NCI-H1694 (cell line): ENCODE measurements at regions not wholly inside any gene's neighbourhood (a gene's known extent, or its start where the extent isn't known, plus 50 kb on each side); places are given as distances from the start of the nearest gene placed in this dataset.
A peak's percentile ranks its signal among the peaks of the same experiment; 100 is the strongest.
"Not testable (repeated sequence)": the region's sequence is repeated elsewhere in the genome, so short reads cannot be mapped to it uniquely, and the experiment has no call there.

ENCODE experiments used
- DNase-seq: peaks from one replicate; lab custom pipeline; 2025; lab: John Stamatoyannopoulos, UW

DNA sequence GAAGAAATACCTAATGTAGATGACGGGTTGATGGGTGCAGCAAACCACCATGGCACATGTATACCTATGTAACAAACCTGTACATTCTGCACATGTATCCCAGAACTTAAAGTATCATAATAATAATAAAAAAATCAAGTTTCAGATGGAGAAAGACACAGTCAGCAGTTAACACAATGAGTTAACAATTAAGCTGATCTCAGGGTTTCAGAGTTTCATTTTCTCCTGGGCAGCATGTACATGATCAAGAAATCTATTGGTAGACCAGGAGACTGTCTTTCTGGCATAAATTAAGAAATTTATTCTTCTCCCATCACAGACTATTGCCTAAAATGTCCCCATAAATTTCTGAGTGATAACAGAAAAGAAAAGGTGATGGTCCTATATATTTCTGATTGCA is 155.3 kb downstream of the RAD51AP2 start:
- DNase-seq: no peak

DNA sequence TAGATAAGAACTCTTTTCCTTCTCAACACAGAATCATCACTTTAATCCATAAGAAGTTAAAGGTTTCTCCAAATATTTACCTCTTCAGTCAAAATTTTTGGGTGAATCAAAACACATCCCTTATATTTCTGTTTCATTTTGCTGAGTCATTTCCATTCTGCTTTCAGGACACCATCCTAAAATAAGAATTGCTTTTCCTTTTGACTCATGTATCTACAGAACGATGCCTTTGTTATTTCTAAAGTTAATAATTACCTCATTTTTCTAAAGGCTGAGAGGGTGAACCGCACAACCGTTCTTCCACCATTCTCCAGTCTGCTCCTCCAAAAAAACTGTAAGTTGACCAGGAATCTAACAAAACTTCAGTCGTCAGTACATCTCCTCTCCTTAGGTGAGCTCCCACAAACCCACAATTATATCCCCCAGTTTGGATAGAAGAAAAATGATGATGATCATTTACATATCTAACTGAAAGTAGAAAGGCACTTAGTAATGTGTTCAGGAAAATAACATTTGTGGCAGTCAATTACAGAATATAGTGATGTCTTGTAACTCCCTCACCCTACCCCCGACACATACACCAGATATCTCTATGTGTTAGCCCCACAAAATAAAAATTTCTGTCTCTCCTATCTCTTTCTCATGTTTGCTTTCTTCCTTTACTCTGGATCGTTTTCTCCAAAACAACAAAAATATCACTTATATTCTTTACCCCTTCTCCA is 162.5 kb downstream of the RAD51AP2 start:
- DNase-seq: no peak

DNA sequence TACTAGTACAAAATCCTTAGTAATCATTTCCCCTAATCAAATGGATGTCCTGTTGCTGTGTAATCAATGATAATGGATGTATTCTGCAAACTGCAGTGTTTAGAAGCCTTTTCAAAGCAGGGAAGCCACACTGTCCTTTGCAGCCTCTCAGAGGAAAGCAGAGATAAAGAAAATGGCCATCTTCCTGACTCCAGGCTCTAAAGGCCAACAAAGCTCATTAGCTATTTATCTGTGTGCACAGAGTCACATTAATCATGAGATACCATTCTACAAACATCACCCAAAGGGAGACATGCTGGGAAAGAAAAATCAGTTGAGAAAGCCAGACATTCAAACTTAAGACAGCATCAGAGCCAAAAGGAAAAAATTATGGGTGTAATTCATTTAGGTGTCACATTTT is 165.0 kb downstream of the RAD51AP2 start:
- DNase-seq: no peak

DNA sequence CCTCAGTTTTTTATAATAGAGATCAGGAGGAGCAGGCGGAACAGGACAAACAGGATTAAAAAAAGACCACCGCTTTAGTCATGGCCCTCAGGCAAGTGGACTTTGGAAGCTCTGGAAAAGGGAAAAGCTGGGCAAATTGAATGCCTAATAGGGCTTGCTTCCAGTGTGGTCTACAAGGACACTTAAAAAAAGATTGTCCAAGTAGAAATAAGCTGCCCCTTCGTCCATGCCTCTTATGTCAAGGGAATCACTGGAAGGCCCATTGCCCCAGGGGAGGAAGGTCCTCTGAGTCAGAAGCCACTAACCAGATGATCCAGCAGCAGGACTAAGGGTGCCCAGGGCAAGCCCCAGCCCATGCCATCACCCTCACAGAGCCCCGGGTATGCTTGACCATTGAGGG is 175.5 kb downstream of the RAD51AP2 start:
- not testable (repeated sequence) for DNase-seq

DNA sequence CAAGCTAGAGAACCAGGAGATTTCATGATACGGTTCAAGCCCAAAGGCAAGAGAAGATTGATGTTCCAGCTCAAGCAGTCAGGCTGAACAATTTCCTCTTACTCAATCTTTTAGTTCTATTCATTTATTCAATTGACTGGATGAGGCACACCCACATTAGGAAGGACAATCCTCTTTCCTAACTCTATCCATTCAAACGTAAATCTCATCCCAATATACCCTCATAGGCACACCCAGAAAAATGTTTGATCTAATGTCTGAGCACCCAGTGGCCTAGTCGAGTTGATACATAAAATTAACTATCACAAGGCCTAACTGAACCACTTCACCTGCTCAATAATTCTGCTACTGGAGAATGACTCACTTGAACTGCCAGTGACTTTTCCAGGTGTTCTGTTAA is 180.7 kb downstream of the RAD51AP2 start:
- DNase-seq: no peak

DNA sequence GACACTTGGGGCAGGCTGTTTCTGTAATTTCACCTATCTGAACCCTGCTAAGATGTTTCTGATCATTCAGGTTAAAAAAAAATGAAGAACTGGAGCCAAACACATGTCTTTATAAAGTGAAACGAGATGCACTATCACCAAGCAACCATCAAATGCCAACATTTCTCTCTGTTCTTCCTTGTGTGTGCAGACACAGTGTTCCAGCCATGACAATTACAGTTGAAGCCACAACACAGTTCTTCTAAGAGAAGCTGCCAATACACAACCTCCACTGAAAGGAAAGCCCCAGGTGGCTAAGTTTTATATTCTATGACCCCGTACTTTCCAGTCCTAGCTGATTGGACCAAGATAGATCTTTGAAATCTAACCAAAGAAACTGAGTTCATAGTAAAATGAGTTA is 181.8 kb downstream of the RAD51AP2 start:
- DNase-seq: no peak

DNA sequence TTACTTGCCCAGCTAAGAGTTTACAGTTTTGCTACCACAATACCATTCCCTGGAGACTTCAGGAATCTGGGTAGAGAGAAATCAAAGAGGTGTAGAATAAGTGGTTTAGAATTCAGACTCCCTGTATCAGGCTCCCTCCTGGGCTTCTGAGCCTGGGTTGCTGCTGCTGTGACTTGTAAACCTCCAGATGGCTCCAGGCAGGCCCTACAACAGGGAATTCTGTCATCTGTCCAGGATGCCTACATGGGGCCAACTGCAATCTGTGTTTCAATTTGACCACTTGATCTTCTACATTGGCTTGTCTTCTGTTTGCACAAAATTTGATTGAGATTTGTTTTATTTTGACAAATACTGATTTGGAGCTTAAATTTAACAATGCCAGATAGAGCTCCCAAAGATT is 183.9 kb downstream of the RAD51AP2 start:
- DNase-seq: no peak

DNA sequence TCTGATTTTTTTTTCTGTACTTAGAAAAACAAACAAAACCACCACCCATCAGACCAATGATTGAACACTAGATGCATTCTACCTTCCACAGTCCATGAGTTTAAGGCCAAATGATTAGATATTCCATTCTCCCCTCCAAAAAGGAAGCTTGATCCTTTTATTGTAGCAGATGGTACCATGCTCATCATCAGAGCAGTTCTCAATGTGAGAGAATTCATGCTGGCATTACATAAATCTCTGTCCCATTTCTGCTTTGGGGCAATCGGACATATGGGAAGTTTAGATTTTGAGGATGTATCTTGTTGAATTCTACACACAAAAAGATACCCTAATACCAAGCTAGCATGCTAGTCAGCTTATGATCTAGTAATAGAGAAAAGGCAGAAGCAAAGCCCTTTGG is 186.6 kb downstream of the RAD51AP2 start:
- DNase-seq: no peak

DNA sequence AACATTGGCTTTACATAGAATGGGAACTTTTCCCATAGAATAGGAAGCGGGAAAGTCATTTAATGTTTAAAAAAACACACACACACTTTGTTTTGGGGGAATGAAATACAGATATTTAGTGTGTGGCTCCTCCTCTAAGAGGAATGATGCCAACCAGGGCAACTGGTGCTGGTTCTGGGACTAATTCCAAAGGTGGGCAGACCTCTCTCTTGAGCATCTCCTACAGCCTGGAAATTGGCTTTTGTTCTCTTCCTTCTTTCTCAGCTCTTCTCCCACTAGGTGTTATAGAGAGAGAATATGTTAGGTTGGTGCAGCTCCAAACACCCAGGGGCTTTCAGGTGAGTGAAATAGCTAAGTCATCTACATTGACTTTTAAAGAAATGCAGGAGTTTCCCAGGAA is 190.1 kb downstream of the RAD51AP2 start:
- DNase-seq: no peak

DNA sequence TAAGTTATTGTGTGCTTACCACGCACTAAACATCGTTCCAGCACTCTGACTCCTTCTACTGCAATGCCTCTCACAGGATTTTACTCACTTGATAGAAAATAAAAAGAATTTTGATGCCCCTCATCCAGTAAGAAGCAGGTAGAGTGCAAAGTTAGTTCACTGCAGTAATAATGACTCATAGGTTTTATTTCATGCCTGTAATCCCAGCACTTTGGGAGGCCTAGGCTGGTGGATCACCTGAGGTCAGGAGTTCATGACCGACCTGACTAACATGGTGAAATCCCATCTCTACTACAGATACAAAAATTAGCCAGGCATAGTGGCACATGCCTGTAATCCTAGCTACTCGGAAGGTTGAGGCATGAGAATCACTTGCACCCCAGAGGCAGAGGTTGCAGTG is 190.6 kb downstream of the RAD51AP2 start:
- no peak for DNase-seq

DNA sequence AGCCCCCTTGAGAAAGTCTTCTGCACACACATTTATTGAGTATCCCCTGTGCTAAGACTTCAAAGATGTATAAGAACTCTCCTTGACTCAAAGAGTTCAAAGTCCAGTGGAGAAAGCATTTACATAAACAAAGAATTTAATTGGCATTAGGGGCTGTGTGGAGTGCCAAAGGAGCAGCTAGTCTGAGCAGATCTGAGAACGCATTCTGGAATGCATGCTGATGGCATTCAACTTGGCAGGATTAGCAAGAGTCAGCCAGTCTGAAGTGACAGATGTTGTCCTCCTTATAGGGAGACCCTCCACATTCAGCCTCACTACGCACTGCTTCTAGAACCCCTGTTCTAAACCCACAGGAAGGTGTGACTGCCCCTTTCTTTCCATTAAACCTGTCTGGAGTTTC is 191.5 kb downstream of the RAD51AP2 start:
- DNase-seq: no peak

DNA sequence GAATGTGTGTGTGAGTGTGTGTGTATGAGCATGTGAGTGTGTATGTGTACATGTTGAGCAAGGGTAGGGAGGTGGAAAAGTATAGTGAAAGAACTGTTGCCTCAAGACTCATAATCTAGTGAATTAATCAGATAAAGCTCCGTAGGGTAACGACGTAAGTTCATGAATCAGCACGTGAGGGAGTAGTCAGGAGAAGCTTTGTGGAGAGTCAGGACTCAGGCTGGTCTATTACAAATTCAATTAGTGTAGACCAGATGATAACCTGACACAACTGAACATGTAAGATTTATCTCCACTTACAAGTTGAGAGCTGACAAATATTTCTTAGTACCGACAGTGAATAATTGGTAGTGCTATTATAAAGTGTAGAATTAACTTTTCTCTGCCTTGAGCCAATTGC is 194.5 kb downstream of the RAD51AP2 start:
- no peak for DNase-seq

DNA sequence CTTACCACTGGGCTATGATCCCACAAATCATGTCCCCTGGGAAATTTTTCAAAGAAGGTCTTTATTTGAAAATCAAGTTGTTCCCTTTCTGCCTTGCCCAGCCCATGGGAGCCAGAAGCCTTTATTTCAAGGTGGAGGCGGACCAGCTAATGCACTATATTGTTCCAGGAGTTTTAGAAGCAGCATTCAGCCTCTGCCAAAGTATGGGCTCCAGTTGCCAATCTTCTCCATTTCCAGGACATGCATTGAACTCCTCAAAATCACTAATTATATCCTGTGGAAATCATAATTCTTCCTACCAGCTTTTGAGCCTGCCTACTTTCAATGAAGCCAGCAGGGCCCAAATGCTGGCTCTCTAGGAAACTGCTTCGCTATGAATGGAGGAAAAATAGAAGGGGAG is 195.8 kb downstream of the RAD51AP2 start:
- DNase-seq: no peak

DNA sequence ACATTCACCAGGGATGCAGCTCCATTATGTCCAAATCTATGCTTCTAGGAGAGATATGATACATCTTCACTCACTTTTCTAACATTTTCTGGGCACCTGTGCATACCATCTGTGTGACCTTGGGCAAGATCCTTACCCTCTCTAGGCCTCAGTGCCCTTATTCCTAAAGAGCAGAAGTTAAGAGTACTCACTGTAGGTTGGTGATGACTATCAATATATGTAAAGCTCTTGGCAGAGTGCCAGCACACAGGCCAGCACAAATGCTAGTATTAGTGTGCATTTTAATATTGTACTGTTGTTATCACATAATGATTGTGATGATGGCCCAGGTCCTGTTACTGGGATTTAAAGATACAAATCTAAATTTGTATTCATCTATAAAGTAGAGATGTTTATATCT is 199.2 kb downstream of the RAD51AP2 start:
- no peak for DNase-seq

DNA sequence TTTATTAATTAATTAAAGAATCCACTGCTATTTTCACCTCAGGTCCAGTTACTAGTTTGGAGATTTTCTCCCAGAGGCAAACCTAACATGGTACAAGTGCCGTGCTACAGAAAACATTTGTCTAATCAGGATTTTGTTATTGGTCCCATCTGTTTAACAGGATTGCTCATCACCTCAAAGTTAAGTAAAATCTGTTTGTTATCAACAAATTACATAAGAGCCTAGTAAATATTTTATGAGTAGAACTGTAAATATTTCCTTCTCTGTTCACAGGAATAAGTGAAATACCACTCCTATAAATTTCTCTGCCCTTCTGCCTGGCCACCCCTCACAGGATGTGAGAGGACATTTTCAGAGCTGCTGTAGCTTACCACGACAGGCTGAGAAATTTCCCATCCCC is 200.2 kb downstream of the RAD51AP2 start:
- no peak for DNase-seq

DNA sequence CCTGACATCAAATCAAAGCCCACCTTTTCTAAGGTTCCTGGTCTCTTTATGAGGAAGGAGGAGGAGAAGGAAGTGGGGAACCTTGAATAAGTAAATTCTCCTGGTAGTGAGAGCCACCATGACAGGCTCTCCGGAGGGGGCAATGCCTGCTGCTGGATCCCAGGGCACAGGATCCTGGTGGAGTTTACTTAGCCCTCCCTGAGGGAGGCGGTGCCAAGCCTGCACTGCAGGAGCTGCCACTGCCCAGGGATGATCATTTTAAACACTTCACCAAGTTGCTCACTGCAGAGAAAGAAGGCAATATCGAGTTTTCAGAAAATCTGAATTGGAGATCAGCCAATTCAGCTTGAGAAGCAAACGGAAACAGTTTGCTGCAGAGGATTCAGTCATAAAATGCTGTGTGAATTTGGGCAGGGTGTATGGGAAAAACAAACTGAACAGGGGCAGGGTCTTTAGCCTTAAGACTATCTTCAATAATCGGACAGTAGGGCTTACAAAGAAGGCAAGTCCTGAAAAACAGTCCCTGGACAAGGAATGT is 200.7 kb downstream of the RAD51AP2 start:
- no peak for DNase-seq

DNA sequence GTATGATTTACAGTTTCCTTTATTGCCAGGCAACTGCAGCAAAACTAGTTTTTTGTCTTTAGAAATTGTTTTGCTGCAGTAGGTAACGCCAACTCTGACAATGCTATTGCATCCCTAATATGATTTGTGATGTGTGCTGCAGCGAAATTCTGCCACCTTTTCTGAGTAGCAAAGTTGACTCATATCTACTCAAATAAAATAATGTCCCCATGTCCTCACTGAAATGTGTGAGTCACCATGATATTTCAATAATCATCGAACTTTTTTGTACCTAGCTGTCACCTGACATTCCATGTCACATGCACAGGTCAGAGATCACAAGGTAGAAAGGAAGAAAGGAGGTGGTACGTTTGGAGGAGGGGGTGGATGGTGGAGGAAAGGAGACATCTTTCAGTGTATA is 205.0 kb downstream of the RAD51AP2 start:
- no peak for DNase-seq

DNA sequence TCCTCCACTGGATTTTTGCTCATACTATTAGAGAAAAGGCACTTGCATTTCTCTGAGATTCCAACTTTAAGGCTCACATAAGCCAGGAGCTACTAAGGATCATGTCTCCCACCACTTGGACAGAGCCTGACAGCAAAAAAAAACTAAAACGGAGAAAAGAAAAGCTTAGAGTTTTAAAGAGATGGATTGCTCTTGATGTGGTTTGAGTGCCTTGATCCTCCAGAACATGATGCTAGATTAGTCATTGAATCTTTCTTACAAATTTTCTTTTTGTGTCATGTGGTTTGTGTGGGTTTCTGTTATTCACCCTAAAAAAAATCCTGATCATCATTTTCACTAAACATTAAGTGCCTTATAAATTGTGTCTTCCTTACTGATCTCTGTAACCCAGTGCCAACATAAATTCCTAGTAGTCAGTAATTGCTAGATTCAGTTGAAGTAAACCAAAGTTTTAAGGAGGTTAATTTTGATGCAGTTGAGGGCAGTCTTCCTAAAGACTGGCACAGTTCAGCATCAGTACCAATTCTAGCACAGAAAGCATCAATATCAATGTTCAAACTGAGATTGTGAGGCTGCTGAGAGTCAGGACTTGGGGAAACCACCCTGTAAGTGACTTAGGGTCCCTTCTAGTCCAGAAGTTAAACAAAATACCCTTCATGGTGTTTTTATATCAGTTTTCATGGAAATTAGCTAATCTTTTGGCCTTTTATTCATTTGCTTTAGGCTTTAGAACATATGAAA is 206.3 kb downstream of the RAD51AP2 start:
- no peak for DNase-seq

DNA sequence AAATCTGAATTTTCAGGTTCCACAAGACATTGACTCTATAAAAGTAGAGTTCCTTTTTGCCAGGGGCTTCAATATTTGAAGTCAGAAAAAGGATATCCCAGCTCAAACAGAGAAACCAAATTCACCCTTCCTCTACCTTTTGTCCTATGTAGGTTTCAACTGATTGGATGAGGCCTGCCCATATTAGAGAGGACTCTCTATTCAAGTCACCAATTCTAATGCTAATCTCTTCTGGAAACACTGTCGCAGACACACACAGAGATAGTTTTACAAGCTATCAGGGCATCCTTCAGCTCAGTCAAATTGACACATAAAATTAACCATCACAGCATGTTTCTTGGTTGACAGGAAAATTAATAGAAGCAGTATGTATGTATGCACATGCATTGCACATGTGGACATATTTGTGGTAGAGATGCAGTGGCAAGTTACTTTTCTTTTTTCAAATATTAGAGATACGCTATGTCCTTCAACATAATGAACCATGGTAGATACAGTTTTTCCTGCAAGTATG is 207.1 kb downstream of the RAD51AP2 start:
- no peak for DNase-seq

DNA sequence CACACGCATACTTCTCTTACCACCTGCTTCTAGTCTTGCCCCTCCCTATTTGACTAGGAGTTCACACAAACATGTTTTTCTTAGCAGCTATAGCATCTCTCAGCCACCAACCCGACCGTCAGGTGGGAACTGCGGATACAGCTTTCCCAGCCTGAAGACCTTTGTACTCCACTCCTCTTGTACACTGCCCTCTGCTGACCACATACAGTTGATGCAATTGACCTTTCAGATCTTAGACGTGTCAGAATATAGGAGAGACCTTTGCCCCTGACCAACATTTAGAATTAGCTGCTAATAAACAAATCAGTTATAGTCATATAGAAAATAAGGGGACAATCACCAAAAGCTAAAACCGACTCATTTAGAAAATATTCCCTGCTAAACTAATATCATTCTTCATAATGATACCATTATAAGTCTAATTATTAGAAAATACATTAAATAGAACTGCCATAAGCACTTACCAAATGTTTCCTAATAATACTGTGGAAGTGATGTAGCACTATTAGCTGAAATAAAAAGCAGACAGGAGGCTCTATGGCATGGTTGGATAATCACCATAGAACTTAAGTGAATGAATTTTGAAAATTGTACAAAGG is 208.4 kb downstream of the RAD51AP2 start:
- DNase-seq: peak; percentile 72

DNA sequence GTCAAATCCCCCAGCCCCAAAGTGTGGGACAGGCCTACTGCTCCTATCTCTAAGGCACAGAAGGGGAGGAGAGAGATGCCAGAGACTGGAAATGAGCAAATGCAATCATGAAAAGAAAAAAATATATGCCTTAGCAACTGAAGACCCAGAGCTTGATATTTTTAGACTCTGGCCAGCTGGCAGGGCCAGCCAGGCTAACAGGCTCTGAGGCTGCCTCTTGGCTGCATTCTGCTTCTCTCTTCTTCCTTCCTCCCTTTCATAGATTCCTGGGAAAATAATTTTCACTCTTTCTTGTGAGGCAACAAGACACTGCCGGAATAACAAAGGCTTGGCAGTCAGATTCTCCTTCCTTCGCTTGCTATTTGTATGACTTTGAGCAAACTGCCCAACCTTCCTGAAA is 209.1 kb downstream of the RAD51AP2 start:
- no peak for DNase-seq

DNA sequence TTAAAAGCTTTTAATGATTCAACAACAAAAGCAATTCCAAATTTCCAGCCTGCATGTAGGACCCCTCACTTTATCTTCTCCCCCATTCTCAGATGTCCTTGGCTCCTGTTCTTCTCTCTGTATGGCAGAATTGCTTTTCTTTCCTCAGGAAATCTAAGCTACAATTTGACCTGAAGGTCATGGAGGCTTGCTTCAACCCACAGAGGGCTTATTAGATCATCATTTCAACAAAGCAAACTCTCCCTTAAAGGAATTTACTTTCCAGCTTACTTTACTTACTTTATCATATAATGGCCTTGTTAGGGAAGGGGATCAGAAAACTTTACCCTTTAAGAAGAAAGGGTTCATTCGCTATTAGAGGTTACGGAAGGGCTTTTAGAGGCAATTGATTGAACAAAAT is 211.5 kb downstream of the RAD51AP2 start:
- no peak for DNase-seq

DNA sequence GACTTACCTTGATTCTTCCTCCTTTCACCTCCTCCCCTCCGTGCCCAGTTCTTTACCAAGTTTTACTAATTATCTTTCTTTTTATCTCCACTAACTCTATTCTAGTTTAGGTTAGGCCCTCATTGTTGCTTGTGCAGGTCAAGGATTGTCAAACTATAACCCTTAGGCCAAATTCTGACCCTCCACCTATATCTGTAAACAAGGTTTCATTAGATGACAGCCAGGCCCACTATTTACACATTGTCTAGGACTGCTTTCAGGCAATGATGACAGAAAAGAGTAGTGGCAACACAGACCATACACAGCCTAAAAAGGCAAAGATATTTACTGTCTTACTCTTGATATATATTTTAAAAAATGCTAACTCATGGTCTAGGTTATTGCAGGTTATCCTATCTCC is 212.0 kb downstream of the RAD51AP2 start:
- no peak for DNase-seq
